Memory B cell (primary cell): ENCODE measurements at regions not wholly inside any gene's neighbourhood (a gene's known extent, or its start where the extent isn't known, plus 50 kb on each side); places are given as distances from the start of the nearest gene placed in this dataset.

Experiments used
- ATAC-seq: fragments of 150-1000 bp; cut with Tn5 transposase; 2 replicates; pipeline ENCODE4 v1.10.0; 2021; ENCODE audit warnings: low read depth, mild to moderate bottlenecking, moderate library complexity
- DNase-seq, 2 donors: peaks; one replicate each; pipeline ENCODE4 v3.0.0; 2022; ENCODE audit warnings: low spot score in 2 of 2
- H3K27ac Mint-ChIP-seq: one replicate; pipeline ENCODE4 v1.8.0; 2022; ENCODE audit warnings: mild to moderate bottlenecking, moderate library complexity, mixed read lengths
- H3K27me3 Mint-ChIP-seq: one replicate; pipeline ENCODE4 v1.8.0; 2022; ENCODE audit warnings: mixed read lengths
- H3K36me3 Mint-ChIP-seq: one replicate; pipeline ENCODE4 v1.8.0; 2022; ENCODE audit warnings: mild to moderate bottlenecking, mixed read lengths
- H3K4me1 Mint-ChIP-seq: one replicate; pipeline ENCODE4 v1.8.0; 2022; ENCODE audit warnings: mixed read lengths
- H3K4me3 Mint-ChIP-seq: one replicate; pipeline ENCODE4 v1.8.0; 2022; ENCODE audit warnings: mild to moderate bottlenecking, moderate library complexity, mixed read lengths
- H3K9me3 Mint-ChIP-seq: one replicate; pipeline ENCODE4 v1.8.0; 2022; ENCODE audit warnings: mixed read lengths

DNA sequence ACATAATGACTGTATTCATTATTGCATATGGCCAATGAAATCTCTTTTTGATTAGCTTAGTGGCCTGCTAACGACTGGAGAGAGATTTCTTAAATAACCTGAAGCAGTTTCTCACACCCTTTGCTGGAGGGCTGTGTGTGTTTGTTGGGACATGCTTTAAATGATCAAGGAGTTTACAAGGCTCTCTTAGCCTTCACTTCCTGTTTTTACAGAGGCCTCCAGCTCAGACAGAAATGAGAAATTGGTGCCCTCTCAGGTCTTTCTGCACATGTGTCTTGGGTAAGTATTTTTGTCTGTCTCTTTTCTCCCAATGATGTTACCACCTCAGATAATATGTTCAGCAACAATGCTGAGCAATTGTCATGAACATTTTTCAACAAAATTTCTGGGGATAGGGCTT lies 884.4 kb upstream of the CNTN5 start:
- DNase-seq = no peak
- Mint-ChIP-seq H3K27me3 (no peaks in the 10 kb centered on the region), H3K36me3 (no peaks in the 10 kb centered on the region), H3K27ac (no peak overlapping the region), H3K9me3 (peaks cover 4% of the 10 kb centered on the region), H3K4me3 (no peak overlapping the region), H3K4me1 (no peaks in the 10 kb centered on the region)
- no peak for ATAC-seq

DNA sequence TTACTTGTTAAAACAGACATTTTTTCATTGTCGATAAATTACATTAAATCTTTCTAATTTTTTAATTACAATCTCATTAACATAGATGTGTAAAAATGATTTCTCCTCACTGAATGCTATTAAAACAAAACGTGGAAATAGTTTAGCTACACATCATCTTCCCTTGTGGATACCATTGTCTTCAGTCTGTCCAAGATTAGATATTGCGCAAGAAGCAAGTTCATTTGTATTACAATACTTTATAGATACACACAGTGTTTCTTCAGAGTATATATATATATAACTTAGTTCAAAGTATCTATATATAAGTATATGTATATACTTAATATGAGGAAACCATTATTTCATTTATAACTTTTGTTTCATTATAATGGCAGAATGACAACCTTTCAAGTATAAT lies 883.3 kb upstream of the CNTN5 start:
- DNase-seq (no peak), ATAC-seq (no peak)
- Mint-ChIP-seq H3K4me3 (no peak overlapping the region), H3K9me3 (peaks cover 3% of the 10 kb centered on the region), H3K27me3 (no peaks in the 10 kb centered on the region), H3K4me1 (no peaks in the 10 kb centered on the region), H3K36me3 (no peaks in the 10 kb centered on the region), H3K27ac (no peak overlapping the region)

GRCh38 chr11:98143661-98144060 lies 877.1 kb upstream of the CNTN5 start:
- H3K4me3 Mint-ChIP-seq = no peak overlapping the region
- no peak overlapping the region for H3K27ac Mint-ChIP-seq
- no peaks in the 10 kb centered on the region for H3K27me3 Mint-ChIP-seq
- peaks cover 7% of the 10 kb centered on the region for H3K9me3 Mint-ChIP-seq
- no peaks in the 10 kb centered on the region for H3K36me3 Mint-ChIP-seq
- H3K4me1 Mint-ChIP-seq = no peaks in the 10 kb centered on the region
- ATAC-seq (no peak), DNase-seq (no peak)

DNA sequence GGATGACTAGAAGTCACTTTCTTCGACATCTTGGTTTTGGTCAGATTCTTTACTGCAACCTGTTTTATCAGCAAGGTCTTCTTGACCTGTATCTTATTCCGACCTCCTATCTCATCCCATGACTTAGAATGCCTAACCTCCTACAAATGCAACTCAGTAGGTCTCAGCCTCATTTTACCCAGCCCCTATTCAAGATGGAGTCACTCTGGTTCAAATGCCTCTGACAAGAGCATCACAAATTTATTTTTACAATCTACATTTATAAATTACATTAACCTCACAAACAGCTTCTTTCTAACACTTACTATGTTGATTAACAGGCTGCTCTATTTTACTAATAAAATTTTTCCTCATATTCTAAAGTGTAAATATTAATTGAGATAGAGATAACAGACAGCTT lies 867.0 kb upstream of the CNTN5 start:
- DNase-seq (no peak), ATAC-seq (no peak)
- Mint-ChIP-seq H3K4me1 (no peaks in the 10 kb centered on the region), H3K9me3 (peaks cover 8% of the 10 kb centered on the region), H3K27ac (no peak overlapping the region), H3K36me3 (no peaks in the 10 kb centered on the region), H3K4me3 (no peak overlapping the region), H3K27me3 (no peaks in the 10 kb centered on the region)

- Mint-ChIP-seq H3K36me3 (no peaks in the 10 kb centered on the region), H3K4me3 (no peak overlapping the region), H3K4me1 (no peaks in the 10 kb centered on the region), H3K27me3 (no peaks in the 10 kb centered on the region), H3K27ac (no peak overlapping the region), H3K9me3 (peaks cover 11% of the 10 kb centered on the region)
- DNase-seq = no peak
- ATAC-seq = no peak
Observed at GRCh38 chr11:98155696-98156095, 865.1 kb upstream of the CNTN5 start.

- no peak for ATAC-seq
Observed at GRCh38 chr11:98177925-98178324, 842.8 kb upstream of the CNTN5 start.

GRCh38 chr11:98180511-98180910 lies 840.2 kb upstream of the CNTN5 start:
- DNase-seq = no peak
- Mint-ChIP-seq H3K9me3 (peaks cover 8% of the 10 kb centered on the region), H3K27ac (no peak overlapping the region), H3K4me3 (no peak overlapping the region), H3K36me3 (no peaks in the 10 kb centered on the region), H3K4me1 (no peaks in the 10 kb centered on the region), H3K27me3 (no peaks in the 10 kb centered on the region)
- ATAC-seq = no peak

More at GRCh38 chr11:98177925-98178324, 842.8 kb upstream of the CNTN5 start:
- Mint-ChIP-seq H3K4me1 (no peaks in the 10 kb centered on the region), H3K36me3 (no peaks in the 10 kb centered on the region), H3K27ac (no peak overlapping the region), H3K27me3 (no peaks in the 10 kb centered on the region), H3K4me3 (no peak overlapping the region), H3K9me3 (peaks cover 14% of the 10 kb centered on the region)
- DNase-seq = no peak

DNA sequence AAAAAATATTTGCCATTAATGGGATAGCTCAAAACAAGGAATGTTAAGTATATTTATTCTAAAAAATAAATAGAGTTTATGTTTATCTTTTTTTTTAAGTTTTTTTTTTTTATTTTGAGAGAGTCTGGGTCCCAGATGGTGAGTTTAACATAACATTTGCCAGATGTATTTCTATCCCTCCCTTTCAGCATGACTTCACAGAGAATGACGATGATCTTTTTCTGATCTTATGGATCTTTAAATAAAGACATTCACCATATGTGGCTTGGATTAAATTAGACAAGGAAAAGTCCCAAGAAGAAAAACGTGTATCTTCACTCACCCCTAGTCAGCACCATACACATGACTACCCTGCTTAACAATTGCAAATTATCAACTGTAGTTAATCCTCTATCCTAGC lies 839.8 kb upstream of the CNTN5 start:
- no peaks in the 10 kb centered on the region for H3K4me1 Mint-ChIP-seq
- peaks cover 5% of the 10 kb centered on the region for H3K9me3 Mint-ChIP-seq
- no peaks in the 10 kb centered on the region for H3K27me3 Mint-ChIP-seq
- no peaks in the 10 kb centered on the region for H3K36me3 Mint-ChIP-seq
- no peak for DNase-seq
- H3K4me3 Mint-ChIP-seq = no peak overlapping the region
- no peak for ATAC-seq
- H3K27ac Mint-ChIP-seq = no peak overlapping the region

DNA sequence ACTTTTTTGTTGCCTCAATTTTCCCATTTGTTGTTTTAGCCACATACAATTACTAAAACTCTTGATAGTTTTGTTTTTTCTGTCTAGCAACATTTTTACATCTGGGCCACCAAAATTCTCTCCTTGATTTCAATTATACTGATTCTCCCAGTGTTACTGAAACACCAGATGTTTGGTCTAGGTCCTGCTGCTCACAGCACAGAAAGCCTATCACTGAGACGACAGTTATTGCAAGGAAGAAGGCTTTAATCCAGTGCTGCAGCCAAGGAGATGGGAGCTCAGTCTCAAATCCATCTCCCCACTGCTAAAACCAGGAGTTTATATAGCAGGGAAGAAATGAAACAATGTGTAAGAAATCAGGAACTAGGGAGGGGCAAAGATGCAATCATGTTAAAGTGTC lies 837.7 kb upstream of the CNTN5 start:
- no peaks in the 10 kb centered on the region for H3K36me3 Mint-ChIP-seq
- H3K4me3 Mint-ChIP-seq = no peak overlapping the region
- DNase-seq (no peak), ATAC-seq (no peak)
- H3K27me3 Mint-ChIP-seq = no peaks in the 10 kb centered on the region
- H3K27ac Mint-ChIP-seq = no peak overlapping the region
- H3K4me1 Mint-ChIP-seq = no peaks in the 10 kb centered on the region
- H3K9me3 Mint-ChIP-seq = peaks cover 1% of the 10 kb centered on the region

GRCh38 chr11:98185245-98185644 lies 835.5 kb upstream of the CNTN5 start:
- Mint-ChIP-seq H3K4me1 (no peaks in the 10 kb centered on the region), H3K36me3 (no peaks in the 10 kb centered on the region), H3K4me3 (no peak overlapping the region), H3K27ac (no peak overlapping the region), H3K9me3 (peaks cover 1% of the 10 kb centered on the region), H3K27me3 (no peaks in the 10 kb centered on the region)
- ATAC-seq (no peak), DNase-seq (no peak)

GRCh38 chr11:98194611-98195010 lies 826.1 kb upstream of the CNTN5 start:
- no peaks in the 10 kb centered on the region for H3K4me1 Mint-ChIP-seq
- H3K4me3 Mint-ChIP-seq = no peak overlapping the region

DNA sequence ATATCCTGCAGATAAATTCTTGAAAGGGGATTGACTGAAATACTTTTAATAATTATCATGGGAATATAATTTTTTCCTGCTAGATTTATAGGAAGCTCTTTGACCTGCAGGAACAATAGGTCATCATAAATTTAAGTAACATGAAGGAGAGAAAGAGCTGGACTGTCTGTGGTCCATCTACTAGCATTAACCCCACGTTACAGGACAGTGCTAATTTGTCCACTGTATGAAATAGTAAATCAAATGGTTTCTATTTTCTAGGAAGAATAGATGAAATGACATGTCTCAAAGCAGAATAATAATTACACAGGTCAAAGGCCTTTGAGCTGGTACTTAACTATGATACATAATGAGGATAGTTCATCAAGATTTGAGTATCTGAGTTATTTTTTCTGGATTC lies 825.4 kb upstream of the CNTN5 start:
- no peaks in the 10 kb centered on the region for H3K9me3 Mint-ChIP-seq

More at GRCh38 chr11:98194611-98195010, 826.1 kb upstream of the CNTN5 start:
- DNase-seq = no peak
- no peak for ATAC-seq
- Mint-ChIP-seq H3K36me3 (no peaks in the 10 kb centered on the region), H3K27ac (no peak overlapping the region), H3K9me3 (no peaks in the 10 kb centered on the region), H3K27me3 (no peaks in the 10 kb centered on the region)

DNA sequence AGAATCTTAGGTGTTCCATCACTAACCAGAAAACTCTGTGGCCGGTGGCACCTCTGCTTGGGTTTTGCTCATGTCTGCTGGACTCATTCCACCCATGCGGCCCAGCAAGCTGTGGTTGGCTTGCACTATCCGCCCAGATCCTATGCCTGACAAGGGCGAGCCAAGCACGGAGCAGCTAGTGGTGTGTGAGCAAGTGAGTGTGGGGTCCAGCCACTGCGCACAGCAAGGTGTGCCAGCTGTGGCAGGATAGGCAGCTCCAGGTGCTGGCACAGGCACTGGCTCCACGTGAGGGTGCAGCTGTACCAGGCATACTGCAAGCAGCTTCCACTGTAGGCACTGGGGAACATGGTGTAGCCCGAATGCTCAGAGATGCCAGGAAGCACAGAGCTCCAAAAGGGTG lies 813.7 kb upstream of the CNTN5 start:
- Mint-ChIP-seq H3K4me3 (no peak overlapping the region), H3K9me3 (peaks cover 3% of the 10 kb centered on the region), H3K27ac (no peak overlapping the region), H3K27me3 (no peaks in the 10 kb centered on the region), H3K4me1 (no peaks in the 10 kb centered on the region), H3K36me3 (no peaks in the 10 kb centered on the region)
- ATAC-seq = no peak
- no peak for DNase-seq

More for the DNA sequence above, 825.4 kb upstream of the CNTN5 start:
- ATAC-seq (no peak), DNase-seq (no peak)
- Mint-ChIP-seq H3K36me3 (no peaks in the 10 kb centered on the region), H3K4me1 (no peaks in the 10 kb centered on the region), H3K27me3 (no peaks in the 10 kb centered on the region), H3K27ac (no peak overlapping the region), H3K4me3 (no peak overlapping the region)

- Mint-ChIP-seq H3K4me3 (no peak overlapping the region), H3K36me3 (no peaks in the 10 kb centered on the region), H3K9me3 (peaks cover 3% of the 10 kb centered on the region), H3K4me1 (no peaks in the 10 kb centered on the region), H3K27me3 (no peaks in the 10 kb centered on the region), H3K27ac (no peak overlapping the region)
- ATAC-seq (no peak), DNase-seq (no peak)
Observed at GRCh38 chr11:98227278-98227677, 793.5 kb upstream of the CNTN5 start.

DNA sequence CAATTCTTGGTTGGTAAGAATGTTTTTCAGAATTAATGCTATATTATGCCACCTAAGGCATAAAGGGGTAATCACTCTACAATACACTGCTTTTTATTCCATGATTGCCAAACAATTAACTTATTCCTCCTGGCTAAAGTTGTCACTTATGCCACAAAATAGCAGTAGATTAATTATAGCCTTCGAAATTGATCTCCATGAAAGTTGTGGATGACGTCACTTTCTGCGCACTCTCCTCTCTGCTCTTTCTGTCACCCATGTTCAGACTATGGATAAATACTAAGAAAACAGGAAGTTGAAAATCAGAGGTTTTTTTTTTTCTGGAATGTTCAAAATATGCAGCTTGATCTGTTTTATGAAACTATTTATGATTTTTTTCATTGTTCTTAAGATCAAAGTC lies 790.1 kb upstream of the CNTN5 start:
- Mint-ChIP-seq H3K4me3 (no peak overlapping the region), H3K9me3 (no peaks in the 10 kb centered on the region), H3K27me3 (no peaks in the 10 kb centered on the region), H3K4me1 (no peaks in the 10 kb centered on the region), H3K27ac (no peak overlapping the region), H3K36me3 (no peaks in the 10 kb centered on the region)
- no peak for ATAC-seq
- no peak for DNase-seq

- no peaks in the 10 kb centered on the region for H3K36me3 Mint-ChIP-seq
- DNase-seq = no peak
- peaks cover 3% of the 10 kb centered on the region for H3K9me3 Mint-ChIP-seq
- H3K4me3 Mint-ChIP-seq = no peak overlapping the region
- no peaks in the 10 kb centered on the region for H3K4me1 Mint-ChIP-seq
- H3K27me3 Mint-ChIP-seq = no peaks in the 10 kb centered on the region
- H3K27ac Mint-ChIP-seq = no peak overlapping the region
- no peak for ATAC-seq
Observed at GRCh38 chr11:98234698-98235097, 786.1 kb upstream of the CNTN5 start.
